GM11168 (cell line): ENCODE measurements at regions not wholly inside any gene's neighbourhood (a gene's known extent, or its start where the extent isn't known, plus 50 kb on each side); places are given as distances from the start of the nearest gene placed in this dataset.
"Not testable (repeated sequence)": the region's sequence is repeated elsewhere in the genome, so short reads cannot be mapped to it uniquely, and the experiment has no call there.

Source experiments
- in situ Hi-C: fragments of 300-500 bp; cut with MboI; formaldehyde crosslinking; loops from one replicate; pipeline ENCODE4 v1.12.0; 2022; ENCODE audit warnings: low sequenced_read_pairs; ENCODE audit not compliant: unreplicated experiment

DNA sequence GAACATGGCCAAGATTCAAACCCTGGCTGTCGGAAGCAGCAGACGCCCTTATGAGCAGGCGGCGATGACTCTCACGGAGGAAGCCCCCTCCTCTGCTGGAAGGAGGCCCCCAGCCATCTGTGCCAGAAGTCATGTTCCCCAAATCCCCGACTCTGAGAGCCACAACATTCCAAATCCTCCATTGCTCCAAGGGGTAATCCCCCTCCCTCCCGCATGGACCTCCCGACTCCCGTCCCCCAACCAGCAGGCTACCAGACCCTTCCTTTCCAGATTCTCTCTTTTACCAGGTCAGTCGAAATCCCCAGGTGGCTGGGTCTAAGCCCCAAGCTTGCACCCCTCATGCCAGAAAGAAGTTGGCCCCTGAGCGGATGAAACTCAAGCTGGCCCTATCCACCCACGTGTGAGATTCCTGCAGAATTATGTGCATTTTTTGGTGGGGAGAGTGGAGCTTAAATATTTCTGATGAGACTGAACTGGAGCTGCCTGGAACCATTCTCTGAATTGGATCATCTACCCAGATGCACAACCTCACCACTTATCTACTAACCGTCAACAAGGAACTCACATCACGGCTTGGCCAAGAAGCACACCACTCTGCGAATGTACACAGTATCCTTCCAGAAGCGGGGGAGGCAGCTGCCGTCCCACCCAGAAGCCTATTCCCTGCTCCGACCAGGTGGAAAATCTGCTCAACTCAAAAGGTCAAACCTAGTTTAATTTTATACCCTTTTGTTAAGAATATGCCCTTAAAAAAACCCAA lies 283.5 kb downstream of the C16orf95 start:
- in situ Hi-C loops: no loop called here

DNA sequence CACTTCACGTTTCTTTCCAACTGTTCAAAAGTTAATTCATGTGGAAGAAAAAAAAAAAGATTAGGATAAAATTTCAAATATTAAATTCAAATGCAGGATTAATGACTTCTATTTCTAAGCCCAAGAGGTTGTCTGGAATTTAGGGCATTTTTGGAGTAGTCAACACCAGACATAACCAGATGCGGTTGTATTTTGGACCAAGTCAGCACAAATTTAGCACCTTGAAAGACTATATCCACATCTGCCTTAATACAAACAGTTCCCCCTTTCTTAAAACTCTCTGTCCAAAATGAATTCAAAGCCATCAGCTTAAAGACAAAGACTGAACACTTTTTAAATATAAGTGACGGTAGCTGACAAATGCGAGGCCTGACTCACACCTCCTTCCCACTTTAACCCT lies 282.9 kb downstream of the C16orf95 start:
- in situ Hi-C loops: no loop called here

DNA sequence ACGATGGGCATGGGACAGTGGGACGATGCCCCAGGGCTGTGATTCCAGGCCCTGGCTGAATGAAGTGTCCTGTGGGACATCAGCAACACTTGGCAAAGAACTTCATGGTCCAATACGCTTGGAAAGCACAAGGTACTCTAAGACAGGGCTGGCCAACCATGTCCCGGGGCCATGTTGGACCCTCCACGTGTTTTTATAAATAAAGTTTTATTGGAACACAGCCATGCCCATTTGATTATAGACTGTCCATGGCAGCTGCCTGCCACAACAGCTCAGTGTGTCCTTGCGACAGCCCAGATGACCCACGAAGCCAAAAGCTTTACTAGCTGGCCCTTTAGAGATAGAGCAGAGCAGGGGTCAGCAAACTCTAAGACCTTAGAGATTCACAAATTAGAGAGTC lies 282.1 kb downstream of the C16orf95 start:
- in situ Hi-C loops: no loop called here

DNA sequence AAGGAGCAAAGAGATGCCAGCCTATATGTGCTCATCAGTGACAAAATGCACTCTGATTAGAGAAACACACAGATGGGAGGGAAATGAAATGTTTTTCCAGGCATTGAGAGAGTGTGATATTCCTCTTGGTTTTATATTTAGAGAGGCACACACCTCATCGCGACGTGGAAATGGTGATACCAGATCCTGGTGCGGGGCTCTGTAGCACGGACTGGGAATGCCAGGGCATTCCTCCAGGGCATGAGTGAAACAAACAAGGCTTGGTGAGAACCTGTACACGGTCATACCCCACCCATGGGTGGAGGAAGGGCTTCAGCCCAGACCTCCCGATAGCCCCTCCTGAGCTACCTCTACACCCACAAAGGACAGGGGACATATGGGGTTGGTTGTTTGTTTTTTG lies 280.2 kb downstream of the C16orf95 start:
- in situ Hi-C loops: no loop called here

DNA sequence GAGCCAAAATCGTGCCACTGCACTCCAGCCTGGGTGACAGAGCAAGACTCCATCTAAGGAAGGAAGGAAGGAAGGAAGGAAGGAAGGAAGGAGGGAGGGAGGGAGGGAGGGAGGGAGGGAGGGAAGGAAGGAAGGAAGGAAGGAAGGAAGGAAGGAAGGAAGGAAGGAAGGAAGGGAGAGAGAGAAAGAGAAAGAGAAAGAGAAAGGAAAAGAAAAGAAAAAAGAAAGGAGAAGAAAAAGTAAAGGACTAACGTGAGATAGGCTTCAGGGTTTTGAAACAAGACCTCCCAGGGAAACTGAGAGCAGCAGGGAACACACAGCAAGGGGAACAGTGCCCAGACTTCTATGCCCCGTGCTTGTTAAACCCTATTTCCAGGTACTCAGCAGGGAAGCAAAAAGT lies 278.7 kb downstream of the C16orf95 start:
- in situ Hi-C loops: not testable (repeated sequence)

DNA sequence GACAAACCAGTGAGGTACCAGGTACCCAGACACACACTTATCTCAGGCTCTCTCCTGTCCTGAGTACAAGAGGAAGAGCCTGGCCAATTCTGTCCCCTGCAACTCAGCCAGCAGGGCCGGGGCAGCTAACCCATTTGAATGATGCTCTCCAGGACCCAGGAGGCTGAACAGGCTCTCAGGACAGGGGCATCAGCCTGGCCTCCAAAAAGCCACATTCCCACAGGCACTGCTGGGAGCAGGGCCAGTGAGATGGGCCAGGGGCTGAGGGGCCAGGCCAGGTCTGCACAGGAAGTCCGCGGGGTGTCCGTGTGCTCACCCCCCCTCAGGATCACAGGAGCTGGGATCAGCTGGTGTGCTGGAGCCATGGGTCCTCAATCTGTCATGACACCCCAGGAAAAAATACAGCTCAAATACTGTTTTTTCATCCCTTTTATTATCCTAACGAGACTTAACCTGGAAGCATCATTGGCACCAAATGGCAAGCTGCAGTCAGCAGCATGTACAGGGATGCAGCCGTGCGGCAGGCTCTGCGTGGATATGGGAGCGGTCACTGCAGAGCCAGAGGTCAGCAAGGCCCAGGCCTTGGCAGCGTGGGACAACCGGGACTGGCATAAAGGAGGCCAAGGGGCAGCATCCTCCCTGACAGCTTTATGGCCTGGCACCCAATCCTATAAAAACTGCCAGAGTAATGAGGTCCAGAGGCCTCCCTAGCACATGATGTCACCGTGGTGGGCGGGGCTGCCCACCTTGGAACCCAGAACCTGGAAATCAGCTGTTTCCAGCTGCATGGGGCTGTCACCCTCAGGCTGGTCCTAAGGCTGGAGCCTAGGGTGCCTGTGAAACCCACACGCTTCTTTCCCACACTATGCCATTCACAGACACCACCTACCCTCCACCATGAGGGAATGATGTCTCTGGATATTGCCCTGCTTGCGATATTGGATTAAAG lies 276.7 kb downstream of the C16orf95 start:
- in situ Hi-C loops: no loop called here

DNA sequence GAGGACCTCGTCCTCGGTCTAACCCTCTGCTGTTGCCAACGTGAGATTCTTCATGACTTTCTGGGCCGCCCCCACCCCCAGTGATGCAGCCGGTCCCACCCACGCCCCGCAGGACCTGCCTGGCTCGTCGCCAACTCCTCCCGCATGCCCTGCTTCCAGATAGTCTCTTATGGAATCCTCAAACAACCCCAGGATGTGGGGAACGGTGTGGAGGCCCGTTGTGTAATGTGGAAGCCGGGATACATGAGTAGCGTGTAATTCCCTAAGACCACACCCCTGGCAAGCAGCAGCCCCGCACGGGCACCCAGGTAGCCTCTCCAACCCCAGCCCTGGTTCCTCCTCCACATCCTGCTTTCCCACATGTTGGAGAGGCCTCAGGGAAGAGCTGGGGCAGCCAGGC lies 275.9 kb downstream of the C16orf95 start:
- in situ Hi-C loops: no loop called here

DNA sequence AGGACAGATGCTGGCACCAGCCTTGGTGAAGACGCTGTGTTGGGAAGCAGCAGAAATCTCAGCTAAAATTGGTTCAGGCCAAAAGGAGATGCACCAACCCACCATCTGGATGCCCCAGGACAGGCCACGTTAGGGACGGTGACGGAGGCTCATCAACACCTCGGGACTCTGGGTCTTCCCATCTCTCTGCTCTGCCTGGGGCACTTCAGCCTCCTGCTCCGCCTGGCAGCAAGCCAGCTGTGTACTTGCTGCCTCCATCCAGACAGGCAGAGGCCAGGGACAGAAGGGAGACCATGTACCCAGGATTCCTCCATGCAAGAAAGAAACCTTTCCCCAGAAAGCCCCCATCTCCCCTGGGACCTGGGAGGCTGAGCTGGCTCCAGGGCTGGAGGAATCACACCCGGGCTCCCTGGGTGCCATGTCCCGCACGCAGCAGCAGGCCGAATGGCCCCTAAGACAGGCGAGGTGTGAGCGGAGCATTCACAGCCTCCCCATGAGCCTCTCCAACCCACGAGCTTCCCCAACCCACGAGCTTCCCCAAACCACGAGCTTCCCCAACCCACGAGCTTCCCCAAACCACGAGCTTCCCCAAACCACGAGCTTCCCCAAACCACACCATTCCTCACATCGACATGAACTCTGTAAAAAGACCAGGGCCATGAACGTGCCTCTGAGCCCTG lies 274.5 kb downstream of the C16orf95 start:
- in situ Hi-C loops: no loop called here

DNA sequence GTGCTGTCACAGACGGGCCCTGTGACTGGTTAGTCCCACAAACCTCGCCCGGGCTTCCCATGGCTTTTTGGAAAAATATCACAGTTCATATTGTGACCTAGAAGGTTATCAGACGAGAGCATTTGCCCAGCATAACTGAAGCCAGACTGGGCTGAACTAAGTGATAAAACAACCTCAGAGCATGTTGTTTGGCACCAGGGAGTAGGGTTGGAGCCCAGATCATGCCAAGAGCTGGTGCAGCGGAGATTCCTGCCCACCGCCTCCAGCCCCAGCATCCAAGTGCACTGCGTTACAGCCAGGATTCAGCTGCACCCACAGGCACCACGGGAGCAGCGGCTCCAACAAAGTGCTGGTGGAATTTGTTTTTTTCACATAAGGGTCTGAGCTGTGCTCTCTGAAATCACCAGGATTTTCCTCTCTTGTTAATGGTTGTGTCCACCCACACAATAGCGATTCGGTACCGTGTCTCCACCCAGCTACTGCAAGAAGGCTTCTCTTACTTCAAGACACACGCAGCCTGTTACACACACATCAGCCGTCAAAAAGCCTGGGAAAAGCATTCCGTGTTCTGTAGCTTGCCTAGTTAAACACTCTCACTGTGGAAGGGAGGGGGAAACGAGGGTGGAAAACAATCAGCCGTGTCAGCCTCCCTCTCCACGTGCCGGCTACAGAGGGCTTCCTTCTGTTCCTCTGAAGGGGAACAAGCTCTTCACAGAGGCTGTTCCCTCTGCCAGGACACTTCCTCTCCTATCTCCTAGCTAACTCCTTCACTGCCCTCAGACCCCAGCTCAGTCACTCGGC lies 273.8 kb downstream of the C16orf95 start:
- in situ Hi-C loops: no loop called here

DNA sequence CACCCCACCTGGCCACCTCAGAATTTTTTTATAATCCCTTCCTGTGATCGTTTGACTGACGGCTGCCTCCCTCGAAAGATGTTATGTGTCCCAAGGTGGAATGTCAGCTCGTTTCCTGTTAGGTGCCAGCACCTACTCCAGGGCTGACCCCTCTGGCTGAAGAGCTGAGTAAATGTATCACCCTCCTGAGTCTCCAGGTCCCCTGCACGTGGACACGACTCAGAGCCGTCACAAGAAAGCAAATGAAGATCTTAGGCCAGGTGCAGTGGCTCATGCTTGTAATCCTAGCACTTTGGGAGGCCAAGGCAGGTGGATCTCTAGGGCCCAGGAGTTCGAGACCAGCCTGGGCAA lies 273.2 kb downstream of the C16orf95 start:
- in situ Hi-C loops: no loop called here

DNA sequence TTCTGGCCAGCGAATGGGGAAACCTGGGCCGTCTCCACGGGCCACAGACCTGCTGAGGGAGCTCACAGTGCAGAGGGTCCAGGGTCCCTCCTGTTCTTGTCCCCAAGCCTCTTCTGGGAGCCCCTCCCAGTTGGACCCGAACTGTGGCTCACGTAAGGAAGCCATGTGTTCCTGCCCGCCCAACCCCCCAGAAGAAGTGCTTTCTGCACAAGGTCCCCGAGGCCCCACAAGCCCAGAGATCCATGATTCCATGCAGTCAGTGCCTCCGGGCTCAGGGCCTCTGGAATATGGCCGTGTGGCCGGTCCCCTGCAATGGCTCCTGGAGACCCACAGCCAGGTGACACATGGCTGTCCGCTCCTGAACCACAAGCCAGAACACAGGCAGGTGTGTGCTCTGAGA lies 272.4 kb downstream of the C16orf95 start:
- in situ Hi-C loops: no loop called here

DNA sequence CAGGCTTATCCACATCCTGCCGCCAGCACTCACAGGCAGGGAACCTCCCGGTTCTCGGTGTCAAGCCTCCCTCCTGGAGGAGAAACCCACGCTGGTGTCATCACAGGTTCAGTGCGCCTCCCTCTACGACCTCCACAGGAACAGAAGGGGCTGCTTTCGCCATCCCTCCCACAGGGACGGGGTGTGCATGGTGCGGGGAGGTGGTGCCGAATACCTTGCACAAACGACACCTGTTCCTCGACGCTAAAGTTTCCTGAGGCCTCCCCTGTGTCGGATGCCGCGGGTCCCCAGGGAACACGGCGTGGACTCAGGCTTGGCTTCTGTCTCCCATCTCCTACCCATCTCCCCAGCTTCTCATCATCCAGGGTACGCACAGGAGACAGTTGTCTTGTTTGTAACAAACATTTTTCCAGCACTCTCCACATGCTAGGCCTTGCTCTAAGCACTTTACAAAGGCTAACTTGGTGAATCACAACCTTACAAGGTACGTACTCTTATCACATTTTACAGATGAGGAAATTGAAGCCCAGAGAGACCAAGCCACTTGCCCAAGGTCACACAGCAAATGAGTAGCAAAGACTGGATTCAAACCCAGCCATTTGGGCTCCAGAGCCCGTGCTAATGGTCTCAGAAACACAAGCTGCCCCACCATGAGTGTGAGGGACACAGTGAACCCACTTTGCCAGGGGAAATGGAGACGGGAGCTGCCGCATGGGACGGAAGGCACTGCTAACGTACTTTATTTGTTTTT lies 271.6 kb downstream of the C16orf95 start:
- in situ Hi-C loops: no loop called here

DNA sequence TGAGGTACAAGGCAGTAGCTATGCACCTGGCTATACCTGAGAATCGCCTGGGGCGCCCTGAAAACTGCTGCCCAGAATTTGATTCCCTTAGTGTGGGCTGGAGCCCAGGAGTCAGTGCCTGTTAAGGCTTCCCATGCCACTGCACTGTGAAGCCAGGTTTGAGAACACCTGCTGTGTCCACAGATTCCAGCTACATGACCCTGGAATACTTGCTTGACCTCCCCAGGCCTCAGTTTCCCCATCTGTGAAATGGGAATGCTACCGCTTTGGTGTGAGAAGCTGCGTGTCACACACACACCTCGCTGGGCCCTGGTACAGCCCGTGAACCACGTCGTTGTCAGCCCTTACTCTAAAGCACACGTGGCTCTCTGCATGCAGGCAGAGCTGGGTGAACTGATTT lies 271.0 kb downstream of the C16orf95 start:
- in situ Hi-C loops: no loop called here

DNA sequence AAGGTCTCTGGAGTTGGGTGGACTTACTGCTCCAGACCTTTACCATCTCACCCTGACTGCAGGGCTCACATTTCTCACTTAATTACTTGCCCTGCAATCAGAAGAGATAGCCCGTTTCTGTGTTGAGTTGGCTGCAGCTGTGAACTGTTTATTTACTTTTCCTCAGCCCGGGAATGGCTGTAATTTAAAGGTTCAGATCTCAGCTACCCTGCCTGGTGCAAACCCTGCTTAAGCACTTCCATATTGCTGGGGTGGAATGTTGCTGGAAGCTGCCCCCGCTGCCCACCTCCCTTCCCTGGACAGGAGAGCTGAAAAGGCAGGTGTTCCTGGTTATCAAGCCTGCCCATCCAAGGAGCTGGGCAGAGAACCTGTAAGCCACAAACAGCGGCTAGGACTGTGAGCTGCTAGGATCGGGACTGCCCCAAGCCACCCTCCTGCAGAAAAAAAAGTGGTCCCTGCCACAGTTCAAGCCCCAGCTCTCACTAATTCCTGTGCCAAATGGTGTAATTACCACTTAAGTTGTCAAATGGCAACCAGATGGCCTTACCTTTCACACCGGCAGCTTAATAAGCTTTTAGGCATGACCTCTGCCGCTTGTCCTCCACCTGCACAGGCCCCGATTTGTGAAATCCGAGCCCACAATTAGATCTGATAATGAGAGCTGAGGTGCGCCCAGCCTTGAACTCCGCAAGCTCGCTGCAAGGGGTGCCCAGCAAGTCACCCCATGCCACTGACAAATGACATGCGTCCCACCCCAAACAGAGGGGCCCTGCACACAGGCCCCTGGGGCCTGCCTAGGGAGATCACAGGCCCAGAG lies 269.8 kb downstream of the C16orf95 start:
- in situ Hi-C loops: no loop called here

DNA sequence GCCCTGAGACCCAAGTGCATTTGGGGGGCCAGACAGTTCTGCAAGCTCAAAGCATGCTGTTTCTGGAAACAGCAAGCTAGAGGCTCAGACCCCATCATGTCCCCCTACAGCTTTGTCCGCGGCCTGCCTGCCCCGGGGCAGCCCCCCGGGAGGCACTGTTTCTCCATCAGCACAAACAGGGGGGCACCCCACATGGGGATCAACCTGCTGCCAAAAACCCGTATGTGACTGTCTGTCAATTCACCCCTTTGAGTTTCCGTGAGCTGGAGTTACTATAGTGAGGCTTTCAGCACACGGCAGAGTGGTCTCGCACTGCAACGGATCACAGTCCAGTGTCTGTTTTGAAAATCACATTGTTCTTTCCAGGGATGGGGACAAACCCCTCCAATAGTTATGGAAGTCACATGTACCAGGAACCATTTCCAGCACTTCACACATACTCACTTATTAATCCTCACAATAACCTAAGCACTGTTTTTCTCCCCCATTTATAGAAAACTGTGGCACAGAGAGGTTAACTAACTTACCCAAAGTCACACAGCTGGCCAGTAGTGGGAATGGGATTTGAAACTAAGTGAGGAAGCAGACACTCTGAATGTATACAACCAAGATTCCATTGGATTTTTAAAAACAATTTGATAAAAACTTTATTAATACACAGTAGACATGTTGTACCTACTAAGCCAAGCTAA lies 269.0 kb downstream of the C16orf95 start:
- in situ Hi-C loops: no loop called here

DNA sequence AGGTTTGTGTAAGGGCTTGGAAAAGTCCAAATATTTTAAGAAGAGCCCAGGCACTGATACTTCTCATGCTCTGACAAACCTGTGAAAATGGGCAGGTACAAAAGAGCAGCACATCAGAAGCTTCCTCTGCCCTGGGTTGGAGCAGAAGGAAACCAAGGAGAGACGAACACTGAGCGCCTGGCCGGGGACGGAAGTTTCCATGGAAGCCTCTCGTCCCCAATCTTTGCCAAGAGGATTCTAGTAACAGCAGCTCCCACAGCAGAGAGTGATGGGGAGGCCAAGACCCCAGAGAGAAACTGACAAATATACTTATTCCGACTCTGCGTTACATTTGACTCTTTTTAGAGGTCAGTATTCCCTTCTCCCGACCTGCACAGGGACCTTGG lies 268.5 kb downstream of the C16orf95 start:
- in situ Hi-C loops: no loop called here

DNA sequence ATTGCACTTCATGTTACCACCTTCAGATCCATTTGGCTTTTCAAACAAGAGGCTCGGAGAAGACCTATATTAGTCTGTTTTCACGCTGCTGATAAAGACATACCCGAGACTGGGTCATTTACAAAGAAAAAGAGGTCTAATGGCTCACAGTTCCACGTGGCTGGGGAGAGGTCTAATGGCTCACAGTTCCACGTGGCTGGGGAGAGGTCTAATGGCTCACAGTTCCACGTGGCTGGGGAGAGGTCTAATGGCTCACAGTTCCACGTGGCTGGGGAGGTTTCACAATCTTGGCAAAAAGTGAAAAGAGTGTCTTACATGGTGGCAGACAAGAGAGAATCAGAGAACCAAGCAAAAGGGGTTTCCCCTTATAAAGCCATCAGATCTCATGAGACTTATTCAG lies 268.0 kb downstream of the C16orf95 start:
- in situ Hi-C loops: not testable (repeated sequence)

DNA sequence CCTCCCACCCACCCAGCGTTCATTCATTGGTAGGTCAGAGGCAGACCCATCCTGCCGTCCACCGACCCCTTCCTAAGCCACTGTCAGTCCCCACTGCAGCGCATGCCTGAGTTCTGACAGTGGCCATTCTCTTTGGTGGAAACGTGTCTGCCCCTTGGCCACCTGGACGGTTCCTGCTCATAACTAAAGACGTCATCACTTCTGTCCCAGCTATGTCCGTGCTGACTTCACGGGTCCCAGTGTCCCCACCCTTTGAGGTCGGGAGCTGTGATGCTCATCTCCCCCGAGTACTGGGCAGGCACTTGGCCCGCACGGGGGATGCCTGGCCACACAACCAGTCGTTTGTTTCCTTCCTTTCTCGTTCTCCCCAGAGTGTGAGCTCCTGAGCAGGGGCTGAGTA lies 267.1 kb downstream of the C16orf95 start:
- in situ Hi-C loops: no loop called here
